ENCODE measurements at regions not wholly inside any gene's neighbourhood (a gene's known extent, or its start where the extent isn't known, plus 50 kb on each side); places are given as distances from the start of the nearest gene placed in this dataset.

DNA sequence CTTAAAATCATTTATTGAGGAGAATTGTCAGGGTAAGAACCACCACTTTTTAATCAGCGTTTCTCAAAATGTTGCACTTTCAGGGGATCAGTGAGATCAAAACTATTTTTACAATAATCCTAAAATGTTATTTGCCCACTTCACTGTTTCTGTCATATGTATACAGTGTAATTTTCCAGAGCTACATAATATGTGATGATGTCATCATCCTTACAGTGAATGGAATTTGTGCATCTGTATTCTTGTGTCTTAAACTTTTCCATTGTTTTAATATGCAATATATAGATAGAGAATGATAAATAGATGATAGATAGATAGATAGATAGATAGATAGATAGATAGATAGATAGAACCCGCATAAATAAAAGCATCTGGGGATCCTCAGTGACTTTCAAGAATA is 518.0 kb downstream of the ADCYAP1 start:
- H3K9ac ChIP-seq (ENCODE audit: low read length), result no peak overlapping the region
- H3K4me2 ChIP-seq (ENCODE audit: low read length), result no peak overlapping the region
- no peak for DNase-seq (ENCODE audit: low read depth)
- Mint-ChIP-seq H3K27me3 (ENCODE audit: low read depth, unreplicated experiment) (no peaks in the 10 kb centered on the region), H3K36me3 (ENCODE audit: low read depth, unreplicated experiment) (no peaks in the 10 kb centered on the region), H3K27ac (ENCODE audit: unreplicated experiment) (no peak overlapping the region), H3K9me3 (ENCODE audit: unreplicated experiment) (no peaks in the 10 kb centered on the region), H3K4me3 (ENCODE audit: unreplicated experiment) (no peak overlapping the region), H3K4me1 (ENCODE audit: low read depth, unreplicated experiment) (no peaks in the 10 kb centered on the region)
- no peak overlapping the region for H3K27ac ChIP-seq (ENCODE audit: low read depth, low read length)
- no peaks in the 10 kb centered on the region for H3K4me1 ChIP-seq (ENCODE audit: insufficient read depth, low read length)
- H3K36me3 ChIP-seq (ENCODE audit: insufficient read depth, low read length), result no peaks in the 10 kb centered on the region
- no peak for FAIRE-seq
- no peak overlapping the region for H2AFZ ChIP-seq (ENCODE audit: low read depth, low read length)
- H3K9me3 ChIP-seq (ENCODE audit: insufficient read depth, low read depth, low read length), result no peaks in the 10 kb centered on the region
- TF ChIP-seq CTCF (IDR thresholded peaks at IDR 0.05; ENCODE audit: insufficient read depth, low read depth, low read length) (no peak), EZH2 (IDR thresholded peaks at IDR 0.05; ENCODE audit: insufficient read depth, low read length) (no peak)
- H4K20me1 ChIP-seq (ENCODE audit: insufficient read depth, low read length), result no peaks in the 10 kb centered on the region
- H3K4me3 ChIP-seq (ENCODE audit: insufficient read depth, low read depth, low read length), result no peak overlapping the region
- no peaks in the 10 kb centered on the region for H3K27me3 ChIP-seq (ENCODE audit: insufficient read depth, low read length)
- H3K79me2 ChIP-seq (ENCODE audit: insufficient read depth, low read length), result no peaks in the 10 kb centered on the region

- H3K79me2 ChIP-seq (ENCODE audit: insufficient read depth, low read length), result no peaks in the 10 kb centered on the region
- Mint-ChIP-seq H3K36me3 (ENCODE audit: low read depth, unreplicated experiment) (no peaks in the 10 kb centered on the region), H3K4me1 (ENCODE audit: low read depth, unreplicated experiment) (no peaks in the 10 kb centered on the region), H3K27ac (ENCODE audit: unreplicated experiment) (no peak overlapping the region), H3K27me3 (ENCODE audit: low read depth, unreplicated experiment) (no peaks in the 10 kb centered on the region), H3K4me3 (ENCODE audit: unreplicated experiment) (no peak overlapping the region), H3K9me3 (ENCODE audit: unreplicated experiment) (no peaks in the 10 kb centered on the region)
- no peak overlapping the region for H3K9ac ChIP-seq (ENCODE audit: low read length)
- H3K4me3 ChIP-seq (ENCODE audit: insufficient read depth, low read depth, low read length), result no peak overlapping the region
- DNase-seq (ENCODE audit: low read depth), result no peak
- H3K4me2 ChIP-seq (ENCODE audit: low read length), result no peak overlapping the region
- no peaks in the 10 kb centered on the region for H3K27me3 ChIP-seq (ENCODE audit: insufficient read depth, low read length)
- no peaks in the 10 kb centered on the region for H3K36me3 ChIP-seq (ENCODE audit: insufficient read depth, low read length)
- FAIRE-seq, result no peak
- H3K9me3 ChIP-seq (ENCODE audit: insufficient read depth, low read depth, low read length), result no peaks in the 10 kb centered on the region
- no peak for TF ChIP-seq EZH2 (IDR thresholded peaks at IDR 0.05; ENCODE audit: insufficient read depth, low read length)
- no peak for TF ChIP-seq CTCF (IDR thresholded peaks at IDR 0.05; ENCODE audit: insufficient read depth, low read depth, low read length)
- H2AFZ ChIP-seq (ENCODE audit: low read depth, low read length), result no peak overlapping the region
- H4K20me1 ChIP-seq (ENCODE audit: insufficient read depth, low read length), result no peaks in the 10 kb centered on the region
- H3K4me1 ChIP-seq (ENCODE audit: insufficient read depth, low read length), result no peaks in the 10 kb centered on the region
- no peak overlapping the region for H3K27ac ChIP-seq (ENCODE audit: low read depth, low read length)
These were observed 521.0 kb downstream of the ADCYAP1 start for GRCh38 chr18:1425679-1426078.

- no peak for FAIRE-seq
- Histone ChIP-seq H3K27ac (ENCODE audit: low read depth, low read length) (no peak overlapping the region), H3K36me3 (ENCODE audit: insufficient read depth, low read length) (no peaks in the 10 kb centered on the region), H3K9ac (ENCODE audit: low read length) (no peak overlapping the region), H4K20me1 (ENCODE audit: insufficient read depth, low read length) (no peaks in the 10 kb centered on the region), H2AFZ (ENCODE audit: low read depth, low read length) (no peak overlapping the region), H3K4me2 (ENCODE audit: low read length) (no peak overlapping the region), H3K79me2 (ENCODE audit: insufficient read depth, low read length) (no peaks in the 10 kb centered on the region), H3K4me3 (ENCODE audit: insufficient read depth, low read depth, low read length) (no peak overlapping the region), H3K27me3 (ENCODE audit: insufficient read depth, low read length) (no peaks in the 10 kb centered on the region), H3K9me3 (ENCODE audit: insufficient read depth, low read depth, low read length) (no peaks in the 10 kb centered on the region), H3K4me1 (ENCODE audit: insufficient read depth, low read length) (no peaks in the 10 kb centered on the region)
- Mint-ChIP-seq H3K36me3 (ENCODE audit: low read depth, unreplicated experiment) (no peaks in the 10 kb centered on the region), H3K27me3 (ENCODE audit: low read depth, unreplicated experiment) (no peaks in the 10 kb centered on the region), H3K4me1 (ENCODE audit: low read depth, unreplicated experiment) (no peaks in the 10 kb centered on the region), H3K27ac (ENCODE audit: unreplicated experiment) (no peak overlapping the region), H3K9me3 (ENCODE audit: unreplicated experiment) (no peaks in the 10 kb centered on the region), H3K4me3 (ENCODE audit: unreplicated experiment) (no peak overlapping the region)
- DNase-seq (ENCODE audit: low read depth), result no peak
- TF ChIP-seq CTCF (IDR thresholded peaks at IDR 0.05; ENCODE audit: insufficient read depth, low read depth, low read length), result no peak
- TF ChIP-seq EZH2 (IDR thresholded peaks at IDR 0.05; ENCODE audit: insufficient read depth, low read length), result no peak
These were observed 530.8 kb downstream of the ADCYAP1 start for GRCh38 chr18:1435487-1435886.

All from astrocyte (in vitro differentiated cells and primary cell).